HG02943 (cell line): ENCODE measurements at regions not wholly inside any gene's neighbourhood (a gene's known extent, or its start where the extent isn't known, plus 50 kb on each side); places are given as distances from the start of the nearest gene placed in this dataset.
"Not testable (repeated sequence)": the region's sequence is repeated elsewhere in the genome, so short reads cannot be mapped to it uniquely, and the experiment has no call there.

Experiments used
- ATAC-seq: cut with Tn5 transposase; IDR thresholded peaks from one replicate; pipeline ENCODE4 v1.9.1; 2021; ENCODE audit warnings: mild to moderate bottlenecking, low read depth, moderate library complexity; ENCODE audit not compliant: unreplicated experiment

GRCh38 chrX:97995834-97996233, 1112.1 kb downstream of the RPA4 start:
- no peak for ATAC-seq

DNA sequence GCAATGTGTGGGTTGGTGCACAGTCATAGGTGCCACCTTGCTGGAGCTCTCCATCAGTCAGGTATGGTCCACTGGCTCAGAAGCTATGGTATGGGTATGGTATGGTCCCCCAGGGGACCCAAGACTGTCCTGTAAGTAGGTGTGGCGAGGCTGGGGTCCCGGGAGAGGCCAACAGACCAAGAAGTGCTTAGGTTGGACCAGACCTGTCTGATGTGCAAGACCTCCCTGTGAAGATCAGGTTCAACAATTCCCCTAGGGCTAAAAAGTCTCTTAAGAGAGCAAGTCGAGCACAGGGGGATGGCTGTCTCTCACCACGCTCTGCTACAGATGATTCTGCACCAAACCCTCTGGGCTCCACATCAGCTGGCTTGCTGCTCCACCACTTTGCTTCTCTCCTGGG, 1145.0 kb downstream of the RPA4 start:
- ATAC-seq = no peak

DNA sequence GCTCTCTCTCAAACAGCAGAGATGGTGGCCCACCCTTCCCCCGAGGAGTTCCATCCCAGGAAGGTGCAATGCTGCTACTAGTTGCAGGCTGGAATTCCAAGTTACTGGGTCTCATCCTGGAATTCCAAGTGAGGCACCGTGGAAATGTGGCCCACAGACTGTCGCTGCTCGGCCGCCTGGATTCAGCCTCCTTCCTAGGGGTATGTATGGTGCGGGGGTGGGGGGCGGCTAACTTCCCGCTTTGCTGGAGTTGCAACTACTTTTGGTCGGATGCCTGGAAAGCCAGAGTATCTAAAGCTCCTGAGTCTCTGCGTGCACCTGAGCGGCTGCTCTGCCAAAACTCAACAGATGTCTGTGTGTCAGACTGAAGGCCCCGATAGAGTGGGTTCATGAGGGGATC, 1146.2 kb downstream of the RPA4 start:
- no peak for ATAC-seq

DNA sequence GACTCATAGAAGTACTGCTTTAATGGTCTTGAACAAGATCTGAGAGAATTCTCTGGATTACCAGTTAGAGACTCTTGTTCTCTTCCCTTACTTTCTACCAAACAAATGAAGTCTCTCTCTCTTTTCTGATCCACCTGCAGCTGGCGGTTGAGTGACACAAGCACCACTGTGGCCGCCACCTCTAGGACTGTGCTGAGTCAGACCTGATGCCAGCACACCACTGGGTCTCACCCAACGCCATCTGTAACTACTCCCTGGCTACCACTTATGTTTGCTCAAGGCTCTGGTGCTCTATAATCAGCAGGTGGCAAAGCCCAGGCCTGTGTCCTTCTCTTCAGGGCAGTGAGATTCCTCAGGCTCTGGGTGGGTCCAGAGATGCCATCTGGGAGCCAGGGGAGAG, 1173.5 kb downstream of the RPA4 start:
- ATAC-seq = no peak

DNA sequence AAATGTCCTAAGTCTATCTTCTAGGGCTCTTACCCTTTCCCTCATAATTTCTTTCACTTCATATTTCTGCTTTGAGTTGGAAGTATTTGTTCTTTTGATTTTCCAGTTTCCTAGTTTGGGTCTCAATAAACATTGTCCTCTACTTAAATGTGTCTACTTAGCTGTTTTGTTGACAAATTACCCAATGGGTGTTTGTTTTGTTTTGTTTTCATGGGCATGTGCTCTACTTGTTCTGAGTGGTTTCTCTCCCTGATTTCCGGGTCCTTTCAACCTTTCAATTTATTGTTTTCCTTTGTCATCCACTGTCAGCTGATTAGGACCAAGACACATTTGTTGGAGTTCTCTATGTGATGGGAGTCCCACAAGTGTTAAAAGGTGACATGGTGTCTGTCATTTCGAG, 1181.4 kb downstream of the RPA4 start:
- no peak for ATAC-seq

DNA sequence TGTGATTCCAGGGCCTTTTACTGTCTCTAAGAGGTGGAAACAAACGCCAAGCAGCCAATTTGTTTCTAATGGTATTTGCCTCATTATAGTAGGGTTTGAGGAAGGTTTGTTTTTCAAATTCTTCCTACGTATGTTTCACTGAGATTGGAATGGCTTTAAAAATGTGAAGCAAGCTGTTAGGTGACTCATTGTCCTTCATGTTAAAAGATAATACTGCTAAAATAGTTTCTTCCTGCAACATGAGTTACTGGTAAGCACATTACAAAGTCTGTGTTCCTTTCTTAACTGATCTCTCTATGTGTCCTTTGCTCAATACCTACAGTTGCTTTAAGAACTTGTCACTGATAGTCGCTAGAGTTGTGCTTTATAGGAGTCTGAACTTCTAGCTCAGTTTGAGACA, 1183.9 kb downstream of the RPA4 start:
- no peak for ATAC-seq

DNA sequence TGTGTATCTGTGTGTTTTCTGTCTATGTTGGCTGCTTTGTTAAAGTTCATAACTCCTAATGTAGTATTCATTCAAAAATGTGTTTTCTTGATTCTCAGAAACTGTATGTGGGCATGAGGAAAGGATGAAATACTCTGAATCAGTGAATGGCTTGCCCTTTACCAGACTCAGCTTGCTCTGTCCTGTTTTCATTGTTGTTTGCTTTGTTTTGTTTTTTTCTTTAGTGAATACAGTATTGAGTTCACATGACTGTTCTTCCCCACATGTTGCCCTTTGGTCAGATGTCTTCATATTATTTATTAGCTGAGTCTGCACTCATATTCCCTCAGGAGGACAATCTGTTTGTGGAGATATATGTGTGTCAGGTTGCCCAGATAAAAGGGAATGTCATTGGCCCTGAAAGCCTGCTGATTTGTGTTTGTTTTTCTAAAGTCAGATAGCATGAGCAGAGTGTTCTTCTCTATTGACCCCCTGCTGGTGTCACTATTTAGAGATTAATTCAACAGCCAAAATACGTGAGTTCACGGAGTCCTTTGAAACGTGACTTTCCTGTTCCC, 1184.4 kb downstream of the RPA4 start:
- ATAC-seq = no peak

DNA sequence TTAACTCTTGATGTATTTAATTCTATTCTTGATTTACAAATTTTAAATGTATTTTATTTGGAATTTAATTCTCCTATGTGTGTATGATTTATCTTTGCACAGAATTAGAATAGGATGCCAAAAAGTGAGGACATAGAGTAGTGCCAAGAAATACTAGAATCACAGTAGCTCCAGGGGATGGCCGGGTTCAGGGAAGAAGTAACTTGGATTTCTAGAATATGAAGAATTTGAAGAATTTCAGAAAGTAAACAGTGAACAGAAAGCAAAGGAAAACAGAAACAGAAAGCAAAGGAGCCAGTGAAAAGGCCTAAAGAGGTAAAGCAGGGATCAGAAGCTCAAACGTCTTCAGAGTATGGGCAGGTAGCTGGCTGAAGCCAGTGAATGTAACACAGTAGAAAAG, 1187.6 kb downstream of the RPA4 start:
- ATAC-seq = no peak

DNA sequence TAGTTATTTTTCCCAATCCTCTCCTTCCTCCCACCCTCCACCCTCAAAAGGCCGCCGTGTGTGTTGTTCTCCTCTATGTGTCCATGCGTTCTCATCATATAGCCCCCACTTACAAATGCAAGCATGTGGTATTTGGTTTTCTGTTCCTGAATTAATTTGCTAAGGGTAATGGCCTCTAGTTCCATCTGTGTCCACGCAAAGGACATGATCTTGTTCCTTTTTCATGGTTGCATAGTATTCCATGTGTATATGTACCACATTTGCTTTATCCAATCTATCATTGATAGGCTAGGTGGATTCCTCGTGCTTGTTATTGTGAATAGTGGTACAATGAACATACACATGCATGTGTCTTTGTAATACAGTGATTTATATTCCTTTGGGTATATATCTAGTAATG, 1193.7 kb downstream of the RPA4 start:
- ATAC-seq = no peak

GRCh38 chrX:98111684-98112083, 1228.0 kb downstream of the RPA4 start:
- no peak for ATAC-seq

- no peak for ATAC-seq
These were observed 1230.3 kb downstream of the RPA4 start for GRCh38 chrX:98114021-98114420.

- ATAC-seq = no peak
These were observed 1257.8 kb downstream of the RPA4 start for GRCh38 chrX:98141466-98141865.

DNA sequence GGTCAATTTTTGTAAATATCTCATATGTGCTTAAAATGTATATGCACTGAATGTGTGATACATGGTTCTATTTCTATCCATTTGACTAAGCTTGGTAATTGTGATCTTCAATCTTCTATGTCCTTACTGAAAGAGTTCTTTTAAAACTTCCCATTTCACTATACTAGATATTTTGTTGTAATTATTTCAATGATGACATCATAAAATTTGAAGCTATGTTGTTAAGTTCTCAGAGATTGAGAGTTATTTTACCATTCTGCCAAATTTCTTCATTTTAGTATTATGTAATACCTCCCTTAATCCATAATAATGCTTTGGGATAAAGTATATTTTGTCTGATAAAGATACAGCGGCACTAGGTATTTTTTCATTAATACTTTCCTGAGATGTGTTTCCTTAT, 1307.3 kb downstream of the RPA4 start:
- ATAC-seq = no peak

DNA sequence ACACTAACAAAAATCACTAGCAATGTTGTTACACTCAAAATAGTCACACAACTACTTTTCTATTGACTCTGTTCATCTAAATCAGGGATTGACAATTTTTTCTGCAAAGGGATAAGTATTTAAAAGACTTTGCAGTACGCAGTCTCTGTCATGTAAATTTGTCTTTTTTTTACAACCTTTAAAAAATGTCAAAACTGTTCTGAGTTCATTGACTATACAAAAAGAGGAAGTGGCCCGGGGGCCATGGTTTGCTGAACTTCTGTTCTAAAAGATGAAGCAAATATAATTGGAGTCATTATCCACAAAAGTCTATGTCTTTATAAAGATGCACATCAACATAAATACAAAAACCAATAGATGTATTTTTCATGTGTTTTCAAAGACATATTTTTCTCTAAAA, 1310.3 kb downstream of the RPA4 start:
- no peak for ATAC-seq

GRCh38 chrX:98203800-98204199, 1320.1 kb downstream of the RPA4 start:
- no peak for ATAC-seq

DNA sequence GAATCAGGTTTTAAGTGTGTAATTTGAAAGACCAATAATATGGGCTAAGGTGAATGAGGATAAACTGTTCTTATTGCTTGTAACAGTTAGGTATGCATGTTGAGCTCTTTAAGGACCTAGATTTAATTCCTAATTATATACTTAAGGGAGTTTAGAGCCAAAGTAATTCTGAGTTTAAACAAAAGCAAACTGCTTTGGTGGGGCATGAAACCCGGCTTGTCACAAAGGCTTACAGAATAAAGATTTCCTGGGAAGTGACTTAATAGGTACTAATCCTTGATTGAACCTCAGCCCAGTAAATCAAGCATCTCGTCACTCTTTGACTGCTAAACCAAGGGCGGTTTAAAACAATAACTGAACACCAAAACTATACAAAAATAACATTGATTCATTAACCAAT, 1324.2 kb downstream of the RPA4 start:
- ATAC-seq = no peak

GRCh38 chrX:98231003-98231402, 1347.3 kb downstream of the RPA4 start:
- ATAC-seq = no peak

DNA sequence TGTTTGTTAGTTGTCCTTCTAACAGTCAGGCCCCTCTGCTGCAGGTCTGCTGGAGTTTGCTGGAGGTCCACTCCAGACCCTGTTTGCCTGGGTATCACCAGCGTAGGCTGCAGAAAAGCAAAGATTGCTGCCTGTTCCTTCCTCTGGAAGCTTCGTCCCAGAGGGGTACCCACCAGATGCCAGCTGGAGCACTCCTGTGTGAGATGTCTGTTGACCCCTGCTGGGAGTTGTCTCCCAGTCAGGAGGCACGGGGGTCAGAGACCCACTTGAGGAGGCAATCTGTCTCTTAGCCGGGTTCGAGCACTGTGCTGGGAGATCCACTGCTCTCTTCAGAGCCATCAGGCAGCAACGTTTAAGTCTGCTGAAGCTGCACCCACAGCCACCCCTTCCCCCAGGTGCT, 1356.4 kb downstream of the RPA4 start:
- ATAC-seq = not testable (repeated sequence)

DNA sequence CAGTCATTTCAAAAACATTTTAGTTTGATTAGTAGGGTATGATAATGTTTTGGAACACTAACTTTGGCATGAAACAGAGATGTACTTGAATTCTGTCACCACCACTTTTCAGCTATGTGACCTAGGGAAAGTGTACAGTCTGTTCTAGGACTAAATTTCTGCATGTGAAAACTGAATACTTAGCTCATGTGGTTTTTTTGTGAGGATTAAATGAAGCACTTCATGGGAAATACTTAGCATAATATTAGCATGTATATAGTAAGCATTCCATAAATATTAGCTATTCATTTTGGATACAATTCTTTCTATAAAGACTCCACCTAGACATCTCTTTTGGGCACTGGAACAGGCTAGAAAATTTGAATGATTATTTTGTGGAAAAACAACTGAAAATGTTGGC, 1379.4 kb downstream of the RPA4 start:
- ATAC-seq = no peak

DNA sequence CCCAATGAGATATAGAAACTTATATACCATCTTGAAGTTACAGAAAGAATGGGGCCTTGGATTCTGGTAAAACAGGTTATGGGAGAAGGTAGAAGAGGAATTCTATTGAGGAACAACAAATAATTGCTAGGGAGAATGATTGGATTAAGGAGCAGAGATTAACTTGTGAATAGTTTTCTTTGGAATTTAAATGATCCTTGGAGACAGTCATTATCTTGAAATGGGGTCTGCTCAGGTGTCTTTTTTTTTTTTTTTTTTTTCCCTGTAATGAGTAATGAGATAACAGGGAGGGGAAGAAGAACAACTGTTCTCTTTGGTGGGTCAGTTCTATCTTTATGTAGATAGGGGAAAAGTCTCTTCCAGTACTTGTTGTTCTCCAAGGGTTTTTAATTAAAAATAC, 1406.0 kb downstream of the RPA4 start:
- no peak for ATAC-seq

DNA sequence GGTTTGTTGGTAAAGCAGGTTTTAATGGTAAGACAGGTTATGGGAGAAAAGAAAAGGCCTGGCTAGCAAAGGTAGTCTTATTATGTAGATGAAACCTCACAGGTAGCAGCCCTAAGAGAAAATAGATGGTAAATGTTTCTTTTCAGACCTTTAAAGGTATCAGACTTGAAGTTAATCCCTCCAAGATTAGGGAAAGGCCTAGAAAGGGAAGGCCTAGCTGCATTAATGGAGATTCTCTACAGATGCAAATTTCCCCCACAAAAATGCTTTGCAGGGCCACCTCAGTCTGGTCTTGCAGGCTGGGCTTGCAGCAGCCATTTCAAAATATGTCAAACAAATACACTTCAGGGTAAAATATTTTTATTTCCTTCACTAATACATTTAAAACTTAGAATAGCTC, 1410.6 kb downstream of the RPA4 start:
- no peak for ATAC-seq

GRCh38 chrX:98296129-98296528, 1412.4 kb downstream of the RPA4 start:
- no peak for ATAC-seq

DNA sequence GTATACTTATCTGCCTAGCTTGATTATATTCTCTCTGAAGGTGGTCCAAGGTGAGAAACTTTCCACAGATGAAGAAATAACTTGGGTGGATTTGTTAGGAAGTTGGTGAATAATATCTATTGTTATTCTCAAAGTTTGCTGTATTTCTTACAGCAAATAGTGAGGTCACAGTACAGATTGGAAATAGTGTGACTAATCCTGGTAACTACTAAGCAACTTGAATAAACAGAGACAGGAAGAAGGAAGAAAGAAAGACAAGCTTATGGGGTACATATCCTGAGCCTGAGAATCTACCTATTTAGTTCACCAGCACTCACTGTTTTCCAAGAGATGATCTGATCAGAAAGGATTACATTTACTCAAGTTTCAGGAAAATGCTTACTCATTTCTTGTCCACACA, 1416.1 kb downstream of the RPA4 start:
- no peak for ATAC-seq
